ENCODE measurements at regions not wholly inside any gene's neighbourhood (a gene's known extent, or its start where the extent isn't known, plus 50 kb on each side); places are given as distances from the start of the nearest gene placed in this dataset.

GRCh38 chr12:107859367-107859766 lies 84.9 kb downstream of the ASCL4 start:
- TF ChIP-seq CTCF (IDR thresholded peaks at IDR 0.05) (no peak), POLR2A (IDR thresholded peaks at IDR 0.05) (no peak)

Data from Peyer's patch (tissue), 4 donors.